ENCODE measurements at regions not wholly inside any gene's neighbourhood (a gene's known extent, or its start where the extent isn't known, plus 50 kb on each side); places are given as distances from the start of the nearest gene placed in this dataset.
"Not testable (repeated sequence)": the region's sequence is repeated elsewhere in the genome, so short reads cannot be mapped to it uniquely, and the experiment has no call there.

DNA sequence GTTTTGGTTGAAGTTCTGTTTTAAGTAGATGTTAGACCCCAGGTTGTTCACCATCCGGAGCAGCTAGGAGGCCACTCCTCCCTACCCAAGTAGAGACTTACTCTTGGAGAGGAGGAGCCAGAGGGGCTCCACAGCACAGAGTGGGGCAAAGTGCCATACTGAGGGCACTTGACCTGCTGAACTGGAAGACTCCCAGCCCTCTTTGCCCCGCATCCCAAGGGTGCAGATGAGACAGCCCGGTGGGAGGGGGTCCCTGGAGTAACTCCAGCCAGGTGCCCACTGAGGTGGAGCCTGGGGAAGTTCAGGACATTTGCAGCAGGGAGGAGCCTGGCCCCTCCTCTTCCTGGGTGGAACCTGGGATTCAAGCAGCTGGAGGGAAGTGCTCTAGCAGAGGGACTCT lies 102.1 kb upstream of the GPR6 start:
- no peak for DNase-seq (ENCODE audit: low read depth in 1 of 2, low spot score in 1 of 2)
- no peak for TF ChIP-seq JUND (IDR thresholded peaks at IDR 0.05; ENCODE audit: low read depth)
- in situ Hi-C loops (cut with HindIII; ENCODE audit: low pct_unique_long_range_greater_than_20kb, low sequenced_read_pairs) = no loop called here

GRCh38 chr6:109877028-109878004 lies 100.8 kb upstream of the GPR6 start:
- DNase-seq (ENCODE audit: low read depth in 1 of 2, low spot score in 1 of 2) = peak in 1 of 2 experiments; percentile 12
- TF ChIP-seq JUND (IDR thresholded peaks at IDR 0.05; ENCODE audit: low read depth) = no peak
- in situ Hi-C loops (cut with HindIII; ENCODE audit: low pct_unique_long_range_greater_than_20kb, low sequenced_read_pairs) = no loop called here

DNA sequence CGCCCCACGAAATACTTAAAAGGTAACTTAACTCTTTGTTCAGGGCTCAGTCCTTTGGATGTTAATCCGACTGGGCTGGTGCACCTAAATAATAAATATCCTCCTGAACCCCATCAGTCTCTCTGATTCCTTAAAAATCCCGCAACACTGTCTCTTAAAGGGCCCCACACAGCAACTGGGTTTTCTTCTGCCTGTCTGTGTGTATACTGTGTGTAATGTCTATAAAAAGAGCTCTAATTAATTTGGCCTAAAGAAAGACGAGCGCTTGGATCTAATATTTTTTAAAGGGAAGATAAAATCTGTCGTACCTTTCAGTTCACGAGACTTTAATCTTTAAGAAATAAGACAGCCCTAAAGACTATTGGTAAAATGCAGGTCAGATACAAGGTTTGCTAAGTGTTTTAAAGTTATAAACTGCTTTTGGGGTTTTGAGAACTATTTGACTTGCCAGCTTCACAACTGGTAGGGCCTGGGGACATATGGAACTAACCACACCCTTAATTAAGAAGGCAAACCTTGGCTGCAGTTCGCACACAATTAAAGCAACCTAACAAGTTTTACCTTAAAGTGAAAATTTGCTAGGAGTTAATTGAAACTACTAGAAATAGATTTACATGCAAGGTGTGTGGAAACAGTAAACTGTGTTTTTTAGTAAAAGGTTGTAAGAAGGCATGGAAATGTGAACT lies 100.0 kb upstream of the GPR6 start:
- in situ Hi-C loops (cut with HindIII; ENCODE audit: low pct_unique_long_range_greater_than_20kb, low sequenced_read_pairs) = not testable (repeated sequence)
- DNase-seq (ENCODE audit: low read depth in 1 of 2, low spot score in 1 of 2) = peak in 1 of 2 experiments; percentile 51

DNA sequence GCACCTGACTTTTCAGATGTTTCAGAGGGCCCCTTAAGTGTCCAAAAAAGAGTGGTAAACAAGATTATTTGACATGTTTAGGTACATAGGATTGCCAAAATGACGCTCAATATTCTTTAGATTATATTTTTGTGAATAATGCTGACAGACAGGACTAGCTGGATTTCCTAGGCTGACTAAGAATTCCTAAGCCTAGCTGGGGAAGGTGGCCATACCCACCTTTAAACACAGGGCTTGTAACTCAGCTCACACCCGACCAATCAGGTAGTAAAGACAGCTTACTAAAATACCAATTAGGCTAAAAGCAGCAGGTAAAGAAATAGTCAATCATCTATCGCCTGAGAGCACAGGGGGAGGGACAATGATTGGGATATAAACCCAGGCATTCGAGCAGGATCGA lies 99.0 kb upstream of the GPR6 start:
- peak in 1 of 2 experiments; percentile 71 for DNase-seq (ENCODE audit: low read depth in 1 of 2, low spot score in 1 of 2)

GRCh38 chr6:109879521-109879920 lies 98.6 kb upstream of the GPR6 start:
- TF ChIP-seq JUND (IDR thresholded peaks at IDR 0.05; ENCODE audit: low read depth) = no peak
- in situ Hi-C loops (cut with HindIII; ENCODE audit: low pct_unique_long_range_greater_than_20kb, low sequenced_read_pairs) = no loop called here
- DNase-seq (ENCODE audit: low read depth in 1 of 2, low spot score in 1 of 2) = no peak

More for the DNA sequence above, 99.0 kb upstream of the GPR6 start:
- in situ Hi-C loops (cut with HindIII; ENCODE audit: low pct_unique_long_range_greater_than_20kb, low sequenced_read_pairs) = not testable (repeated sequence)

DNA sequence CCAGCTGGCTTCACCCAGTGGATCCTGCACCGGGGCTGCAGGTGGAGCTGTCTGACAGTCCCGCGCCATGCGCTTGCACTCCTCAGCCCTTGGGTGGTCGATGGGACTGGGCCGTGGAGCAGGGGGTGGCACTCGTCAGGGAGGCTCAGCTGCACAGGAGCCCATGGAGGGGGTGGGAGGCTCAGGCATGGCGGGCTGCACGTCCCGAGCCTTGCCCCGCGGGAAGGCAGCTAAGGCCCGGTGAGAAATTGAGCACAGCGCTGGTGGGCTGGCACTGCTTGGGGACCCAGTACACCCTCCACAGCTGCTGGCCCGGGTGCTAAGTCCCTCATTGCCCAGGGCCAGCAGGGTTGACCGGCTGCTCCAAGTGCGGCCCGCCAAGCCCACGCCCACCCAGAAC lies 97.0 kb upstream of the GPR6 start:
- in situ Hi-C loops (cut with HindIII; ENCODE audit: low pct_unique_long_range_greater_than_20kb, low sequenced_read_pairs); DNase-seq (ENCODE audit: low read depth in 1 of 2, low spot score in 1 of 2): not testable (repeated sequence)

DNA sequence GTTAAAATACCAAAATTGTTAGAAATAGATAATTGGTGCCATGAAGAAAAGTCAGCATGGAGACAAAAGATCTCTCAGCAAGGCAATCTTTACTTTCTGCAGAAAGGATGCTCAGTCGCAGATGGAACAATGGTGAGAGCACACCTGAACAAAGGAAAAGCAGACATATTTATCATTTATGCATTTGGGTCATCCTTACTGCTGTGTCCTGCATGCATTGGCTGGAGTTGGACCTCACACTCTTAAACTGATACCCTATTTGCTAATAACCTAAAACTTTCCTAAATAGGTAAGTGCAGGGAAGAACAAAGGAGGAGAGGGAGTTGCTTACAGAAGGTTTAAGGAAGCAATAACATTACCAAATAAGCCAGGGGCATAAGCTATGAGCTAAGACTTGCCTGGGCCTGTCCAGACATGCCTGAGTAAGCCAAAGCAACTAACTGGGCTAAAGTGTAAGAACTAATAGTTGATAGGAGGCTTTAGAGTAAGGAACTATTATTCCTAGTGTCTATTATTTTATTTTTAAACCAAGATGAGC lies 96.1 kb upstream of the GPR6 start:
- in situ Hi-C loops (cut with HindIII; ENCODE audit: low pct_unique_long_range_greater_than_20kb, low sequenced_read_pairs) = not testable (repeated sequence)
- peak in 1 of 2 experiments; percentile 38 for DNase-seq (ENCODE audit: low read depth in 1 of 2, low spot score in 1 of 2)

GRCh38 chr6:109891924-109892323 lies 86.2 kb upstream of the GPR6 start:
- no peak for TF ChIP-seq JUND (IDR thresholded peaks at IDR 0.05; ENCODE audit: low read depth)
- in situ Hi-C loops (cut with HindIII; ENCODE audit: low pct_unique_long_range_greater_than_20kb, low sequenced_read_pairs) = no loop called here
- DNase-seq (ENCODE audit: low read depth in 1 of 2, low spot score in 1 of 2) = no peak

DNA sequence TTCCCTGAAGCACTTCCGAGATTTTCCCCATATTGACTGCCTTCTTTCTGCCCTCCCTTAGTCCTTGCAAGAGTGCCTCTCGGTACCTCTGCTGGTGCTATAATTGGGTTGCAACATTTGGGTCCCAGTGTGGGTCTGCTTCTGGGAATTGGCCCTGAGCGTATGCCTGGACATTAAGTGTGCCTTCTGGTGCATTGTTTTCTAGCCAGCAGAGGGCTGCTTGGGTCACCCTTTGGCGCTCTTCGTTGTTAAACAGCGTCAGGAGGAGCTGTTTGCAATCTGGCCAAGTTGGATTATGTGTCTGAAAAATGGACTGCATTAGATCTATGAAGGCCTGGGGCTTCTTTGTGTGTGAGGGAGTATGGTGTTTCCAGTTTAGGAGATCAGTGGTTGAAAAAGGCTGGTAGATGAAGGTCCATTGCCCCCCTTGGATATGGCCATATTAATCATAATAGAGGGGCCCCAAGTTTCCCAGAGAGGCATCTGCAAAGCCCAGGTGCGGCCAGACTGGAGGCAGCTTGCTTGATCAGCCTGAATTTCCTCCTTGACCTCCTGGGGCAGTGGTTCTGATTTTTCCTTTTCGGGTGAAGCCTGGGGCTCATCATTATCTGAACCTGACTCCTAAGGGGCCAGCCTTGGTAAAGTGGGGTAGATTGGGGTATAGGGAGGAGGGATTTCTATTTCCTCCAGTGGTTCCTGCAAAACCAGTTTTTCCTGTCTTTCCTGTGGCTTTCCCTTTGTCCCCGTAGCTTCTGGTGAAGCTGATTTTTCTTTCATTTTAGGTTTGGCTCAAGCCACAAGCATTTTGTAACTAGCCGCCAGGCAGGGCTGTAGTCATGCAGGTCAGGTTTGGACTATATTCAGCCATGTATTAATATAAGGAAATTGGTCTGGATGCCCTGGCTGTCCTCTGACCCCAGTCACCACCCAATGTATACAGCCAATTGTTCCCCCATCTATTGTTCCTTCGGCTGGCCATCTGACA lies 85.4 kb upstream of the GPR6 start:
- no peak for TF ChIP-seq JUND (IDR thresholded peaks at IDR 0.05; ENCODE audit: low read depth)
- peak; percentile 5 to 89 for DNase-seq (ENCODE audit: low read depth in 1 of 2, low spot score in 1 of 2)
- in situ Hi-C loops (cut with HindIII; ENCODE audit: low pct_unique_long_range_greater_than_20kb, low sequenced_read_pairs) = no loop called here

- in situ Hi-C loops (cut with HindIII; ENCODE audit: low pct_unique_long_range_greater_than_20kb, low sequenced_read_pairs) = no loop called here
- TF ChIP-seq JUND (IDR thresholded peaks at IDR 0.05; ENCODE audit: low read depth) = no peak
- no peak for DNase-seq (ENCODE audit: low read depth in 1 of 2, low spot score in 1 of 2)
Measured at GRCh38 chr6:109893606-109894005, 84.5 kb upstream of the GPR6 start.

GRCh38 chr6:109894181-109894580 lies 83.9 kb upstream of the GPR6 start:
- no peak for DNase-seq (ENCODE audit: low read depth in 1 of 2, low spot score in 1 of 2)
- TF ChIP-seq JUND (IDR thresholded peaks at IDR 0.05; ENCODE audit: low read depth) = no peak
- in situ Hi-C loops (cut with HindIII; ENCODE audit: low pct_unique_long_range_greater_than_20kb, low sequenced_read_pairs) = no loop called here

GRCh38 chr6:109896341-109896740 lies 81.8 kb upstream of the GPR6 start:
- in situ Hi-C loops (cut with HindIII; ENCODE audit: low pct_unique_long_range_greater_than_20kb, low sequenced_read_pairs) = no loop called here
- DNase-seq (ENCODE audit: low read depth in 1 of 2, low spot score in 1 of 2) = no peak
- TF ChIP-seq JUND (IDR thresholded peaks at IDR 0.05; ENCODE audit: low read depth) = no peak

All from T47D (cell line).